GM21390 (cell line): ENCODE measurements at regions not wholly inside any gene's neighbourhood (a gene's known extent, or its start where the extent isn't known, plus 50 kb on each side); places are given as distances from the start of the nearest gene placed in this dataset.

Experiments used
- ATAC-seq: cut with Tn5 transposase; IDR thresholded peaks from one replicate; pipeline ENCODE4 v1.9.1; 2021; ENCODE audit not compliant: unreplicated experiment

- no peak for ATAC-seq
Observed at GRCh38 chr6:152904678-152905077, 78.2 kb downstream of the FBXO5 start.

GRCh38 chr6:152905551-152906299, 77.1 kb downstream of the FBXO5 start:
- no peak for ATAC-seq

- ATAC-seq = no peak
Observed at GRCh38 chr6:152909241-152909640, 73.6 kb downstream of the FBXO5 start.

- ATAC-seq = no peak
Observed at GRCh38 chr6:152916035-152916434, 66.8 kb downstream of the FBXO5 start.

- ATAC-seq = no peak
Observed at GRCh38 chr6:152918991-152919390, 63.9 kb downstream of the FBXO5 start.

GRCh38 chr6:152920016-152920415, 62.8 kb downstream of the FBXO5 start:
- ATAC-seq = no peak
